HG02588 (cell line): ENCODE measurements at regions not wholly inside any gene's neighbourhood (a gene's known extent, or its start where the extent isn't known, plus 50 kb on each side); places are given as distances from the start of the nearest gene placed in this dataset.

Experiments used
- ATAC-seq: cut with Tn5 transposase; IDR thresholded peaks from one replicate; pipeline ENCODE4 v1.9.1; 2021; ENCODE audit warnings: mild to moderate bottlenecking, moderate library complexity; ENCODE audit not compliant: unreplicated experiment

DNA sequence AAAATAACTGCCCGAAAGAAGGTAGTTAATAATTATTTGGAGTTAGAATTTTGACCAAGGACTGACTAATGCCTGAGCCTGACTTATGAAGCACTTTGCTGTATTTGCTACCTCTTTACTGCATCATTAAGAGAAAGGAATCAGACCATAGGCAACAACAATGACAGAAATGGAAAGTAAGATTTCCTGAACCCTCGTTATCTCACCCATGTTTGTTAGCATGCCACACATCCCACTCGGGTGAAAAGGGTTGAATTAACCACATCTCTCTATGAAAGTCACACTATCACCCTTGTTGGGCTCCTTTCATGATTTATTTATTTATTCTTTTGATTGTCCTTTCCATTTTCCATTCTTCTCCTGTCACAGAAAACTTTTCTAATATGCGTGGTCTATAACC, 59.6 kb downstream of the OLIG3 start:
- ATAC-seq: no peak

- peak; percentile 78 for ATAC-seq
Measured at GRCh38 chr6:137432054-137432611, 62.1 kb downstream of the OLIG3 start.

DNA sequence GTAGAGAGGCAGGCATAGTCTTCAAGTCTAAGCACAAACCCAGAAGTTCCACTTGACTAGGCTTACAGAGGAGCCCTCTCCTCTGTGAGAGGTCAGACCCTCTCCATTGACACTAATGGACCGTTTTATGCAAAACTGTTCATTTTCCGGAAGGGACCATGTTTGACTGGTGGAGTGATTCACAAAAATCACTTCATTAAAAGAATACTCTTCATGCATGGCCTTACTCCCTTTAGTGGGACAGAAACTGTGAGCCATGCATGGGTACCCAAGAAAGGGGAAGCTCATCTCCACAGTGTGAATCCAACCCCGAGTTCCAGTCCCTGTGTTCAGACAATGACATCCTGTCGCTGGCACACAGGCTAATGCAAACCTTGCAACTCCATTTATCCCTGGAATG, 63.2 kb downstream of the OLIG3 start:
- peak; percentile 44 for ATAC-seq

- no peak for ATAC-seq
Measured at GRCh38 chr6:137427656-137428290, 66.4 kb downstream of the OLIG3 start.

DNA sequence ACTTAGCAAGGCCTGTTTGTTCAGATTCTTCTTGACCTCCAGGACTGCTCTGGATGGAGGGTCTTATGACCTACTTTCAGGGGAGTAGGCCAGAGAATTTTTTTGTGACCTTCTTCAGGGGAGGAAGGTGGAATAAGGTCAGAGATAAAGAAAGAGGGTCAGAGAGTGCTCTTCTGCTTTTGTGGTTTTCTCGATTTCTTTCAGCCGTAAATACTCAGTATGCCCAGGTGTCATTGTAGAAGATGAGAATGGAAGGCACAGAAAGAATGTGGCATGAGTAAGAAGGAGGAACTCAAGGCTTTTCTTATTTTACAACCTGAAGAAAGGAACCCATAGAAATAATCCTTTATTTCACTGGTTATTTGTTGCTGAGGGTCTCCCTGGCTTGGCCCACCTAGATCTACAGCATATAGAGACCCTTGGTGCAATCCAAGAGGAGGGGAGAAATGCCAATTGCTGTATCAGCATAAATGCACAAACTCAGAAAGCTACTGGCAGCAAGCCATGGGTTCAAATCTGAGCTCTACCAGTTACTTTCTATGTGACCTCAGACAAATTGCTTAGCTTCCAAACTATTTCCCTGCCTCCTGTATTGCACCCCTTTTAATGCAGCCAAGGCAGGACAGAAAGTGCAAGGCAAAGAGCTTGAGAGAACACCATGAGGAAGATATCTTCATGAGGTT, 68.0 kb downstream of the OLIG3 start:
- ATAC-seq: peak; percentile 61

GRCh38 chr6:137424251-137424650, 69.9 kb downstream of the OLIG3 start:
- no peak for ATAC-seq

GRCh38 chr6:137423451-137424168, 70.6 kb downstream of the OLIG3 start:
- ATAC-seq: no peak

DNA sequence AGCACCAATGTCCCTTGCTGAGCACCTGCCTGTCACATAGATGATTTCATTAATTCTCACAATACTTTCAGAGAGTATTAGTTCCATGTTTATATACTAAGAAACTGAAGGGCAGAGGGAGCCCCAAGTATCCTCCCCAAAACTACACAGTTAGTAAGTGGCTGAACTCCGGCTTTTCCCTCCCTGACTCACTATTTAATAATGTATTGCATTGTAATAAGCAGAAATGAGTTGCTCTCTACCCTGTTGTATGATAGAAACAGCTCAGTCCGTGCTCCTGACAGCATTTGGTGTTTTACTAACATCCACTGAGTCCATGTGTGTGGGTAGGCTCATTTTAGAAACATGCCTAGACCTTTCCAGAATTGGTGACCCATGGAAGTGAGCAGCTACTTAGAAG, 76.8 kb downstream of the OLIG3 start:
- ATAC-seq: no peak

- ATAC-seq: no peak
Measured at GRCh38 chr6:137416376-137417109, 77.7 kb downstream of the OLIG3 start.

DNA sequence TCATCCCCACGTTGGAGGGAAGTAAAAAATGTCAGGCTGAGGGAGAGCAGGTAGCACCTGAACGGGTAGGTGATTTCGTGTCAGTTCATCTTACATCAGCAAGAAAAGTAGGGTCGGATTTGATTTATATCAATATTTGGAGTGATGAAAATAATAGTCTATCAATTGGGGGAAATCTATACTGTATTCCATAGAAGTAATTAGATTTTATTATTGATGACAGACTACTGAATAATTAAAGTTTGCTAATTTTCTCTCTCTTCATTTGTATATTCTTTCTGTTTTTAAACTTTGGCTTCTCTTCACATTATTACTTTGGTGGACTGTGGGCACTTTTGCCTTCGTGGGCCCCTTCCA, 78.4 kb downstream of the OLIG3 start:
- no peak for ATAC-seq

DNA sequence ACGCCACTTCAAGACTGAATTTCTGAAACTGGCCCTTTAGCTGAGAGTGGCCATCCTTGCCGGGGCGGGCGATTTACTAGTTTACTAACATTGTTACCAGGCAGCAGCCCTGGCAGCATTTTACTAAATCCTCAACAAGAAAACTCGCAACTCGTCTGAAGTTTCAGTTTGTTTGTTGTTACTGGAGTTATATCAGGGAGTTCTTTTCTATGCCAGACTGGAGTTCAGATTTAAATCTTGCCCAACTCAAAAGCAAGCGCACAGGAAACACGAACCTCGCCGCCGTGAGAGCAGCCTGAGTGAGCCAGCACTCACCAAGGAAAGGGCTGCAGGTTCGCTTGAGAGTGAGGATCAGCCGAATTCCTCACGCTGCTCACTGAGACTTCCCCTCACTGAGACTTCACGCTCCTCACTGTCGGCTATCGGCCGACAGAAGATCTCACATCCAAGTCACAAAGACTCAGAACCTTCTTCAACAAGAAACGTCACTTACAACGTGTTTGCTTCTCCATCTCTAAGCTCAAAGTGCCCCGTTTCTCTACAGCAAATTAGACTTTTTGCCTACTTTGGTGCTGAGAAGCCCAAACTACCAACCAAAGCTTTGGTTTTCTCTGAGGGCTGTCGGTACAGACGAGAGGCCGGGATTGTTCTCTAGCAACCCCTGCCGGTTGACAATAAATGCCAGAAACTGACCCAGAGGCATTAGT, 78.9 kb downstream of the OLIG3 start:
- peak; percentile 60 for ATAC-seq

DNA sequence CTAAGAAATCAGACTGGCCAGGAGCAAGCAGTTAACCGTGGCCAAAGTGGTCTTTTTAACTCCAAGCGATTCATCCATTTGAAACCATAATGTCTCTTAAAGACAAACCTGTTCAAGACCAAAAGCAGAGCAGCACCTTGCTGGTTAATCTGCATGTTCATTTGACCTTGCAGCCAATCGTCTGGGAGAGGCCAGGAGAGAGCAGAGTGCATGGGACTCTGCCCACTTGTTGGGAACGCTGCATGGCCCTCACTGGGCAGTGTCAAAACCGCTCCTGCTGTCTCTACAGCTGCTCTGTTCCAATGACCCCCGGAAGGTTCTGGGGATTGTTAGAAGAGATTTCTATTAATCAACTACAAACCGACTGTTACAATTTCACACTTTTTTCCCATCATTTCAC, 79.6 kb downstream of the OLIG3 start:
- ATAC-seq: no peak

- no peak for ATAC-seq
Measured at GRCh38 chr6:137413482-137413881, 80.7 kb downstream of the OLIG3 start.

- no peak for ATAC-seq
Measured at GRCh38 chr6:137412562-137412961, 81.6 kb downstream of the OLIG3 start.

DNA sequence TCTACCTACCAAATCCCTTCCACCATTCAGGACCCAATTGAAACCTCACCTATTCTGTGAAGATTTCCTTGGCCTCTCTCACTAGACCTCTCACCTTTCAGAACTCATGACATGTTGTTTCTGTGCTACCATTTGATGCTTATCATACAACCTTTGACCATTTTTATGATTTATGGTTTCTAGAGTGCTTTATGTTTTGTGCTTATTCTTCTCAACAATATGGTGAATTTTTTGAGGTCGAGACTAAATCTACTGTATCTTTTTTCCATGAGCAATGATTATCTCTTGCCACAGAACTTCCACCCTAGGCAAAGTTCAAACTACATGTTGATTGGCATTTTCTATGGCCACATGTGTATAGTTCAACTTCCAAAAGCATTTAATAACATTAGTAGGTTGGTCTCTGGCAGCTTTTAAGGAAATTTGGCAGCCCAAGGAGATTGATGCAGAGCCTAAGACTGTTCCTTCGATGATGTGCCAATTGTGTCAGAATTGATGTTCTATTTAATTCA, 84.9 kb downstream of the OLIG3 start:
- ATAC-seq: no peak

GRCh38 chr6:137407816-137408215, 86.4 kb downstream of the OLIG3 start:
- no peak for ATAC-seq

- no peak for ATAC-seq
Measured at GRCh38 chr6:137405806-137406205, 88.4 kb downstream of the OLIG3 start.

DNA sequence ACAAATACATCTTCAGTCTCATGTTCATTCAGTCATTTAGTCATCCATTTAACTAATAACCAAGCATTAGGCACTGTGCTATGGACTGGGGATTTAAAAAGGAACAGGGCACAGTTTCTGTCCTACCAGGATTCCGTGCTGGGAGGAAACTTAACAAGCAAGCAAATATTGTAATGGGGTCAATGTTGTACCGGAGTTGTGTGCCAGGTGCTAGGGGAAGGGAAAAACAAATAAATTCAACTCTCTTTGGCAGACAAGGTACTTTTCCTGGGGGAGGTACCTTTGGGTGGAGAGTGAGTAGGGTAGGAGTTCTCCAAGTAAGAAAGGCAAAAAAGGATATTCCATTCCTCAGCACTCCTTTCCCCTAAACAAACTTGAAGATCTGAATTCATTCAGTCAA, 90.3 kb downstream of the OLIG3 start:
- no peak for ATAC-seq

GRCh38 chr6:137403443-137403842, 90.8 kb downstream of the OLIG3 start:
- ATAC-seq: no peak

GRCh38 chr6:137402143-137402680, 92.0 kb downstream of the OLIG3 start:
- ATAC-seq: no peak
